ENCODE measurements at regions not wholly inside any gene's neighbourhood (a gene's known extent, or its start where the extent isn't known, plus 50 kb on each side); places are given as distances from the start of the nearest gene placed in this dataset.

DNA sequence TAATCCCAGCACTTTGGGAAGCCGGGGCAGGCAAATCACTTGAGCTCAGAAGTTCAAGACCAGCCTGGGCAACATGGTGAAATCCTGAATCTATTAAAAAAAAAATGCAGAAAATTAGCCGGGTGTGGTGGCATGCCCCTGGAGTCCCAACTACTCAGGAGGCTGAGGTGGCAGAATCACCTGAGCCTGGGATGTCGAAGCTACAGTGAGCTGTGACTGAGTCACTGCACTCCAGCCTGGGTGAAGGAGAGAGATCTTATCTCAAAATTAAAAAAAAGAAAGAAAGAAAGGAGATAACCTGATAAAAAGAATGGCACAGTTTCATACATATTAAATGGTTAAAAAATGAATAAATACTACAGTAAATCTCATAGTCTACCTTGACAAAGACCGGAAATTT lies 123.6 kb upstream of the TNFAIP3 start:
- Histone ChIP-seq H3K27me3 (ENCODE audit: control insufficient read depth, insufficient read depth, low read length) (no peaks in the 10 kb centered on the region), H3K9ac (ENCODE audit: low read depth, low read length) (no peak overlapping the region), H3K4me1 (ENCODE audit: control insufficient read depth, insufficient read depth, low read length) (no peaks in the 10 kb centered on the region), H3K9me3 (ENCODE audit: control insufficient read depth, insufficient read depth, low read length) (no peaks in the 10 kb centered on the region), H3K36me3 (ENCODE audit: control insufficient read depth, insufficient read depth, low read length) (no peaks in the 10 kb centered on the region), H3K4me3 (ENCODE audit: low read depth, low read length) (no peak overlapping the region)

DNA sequence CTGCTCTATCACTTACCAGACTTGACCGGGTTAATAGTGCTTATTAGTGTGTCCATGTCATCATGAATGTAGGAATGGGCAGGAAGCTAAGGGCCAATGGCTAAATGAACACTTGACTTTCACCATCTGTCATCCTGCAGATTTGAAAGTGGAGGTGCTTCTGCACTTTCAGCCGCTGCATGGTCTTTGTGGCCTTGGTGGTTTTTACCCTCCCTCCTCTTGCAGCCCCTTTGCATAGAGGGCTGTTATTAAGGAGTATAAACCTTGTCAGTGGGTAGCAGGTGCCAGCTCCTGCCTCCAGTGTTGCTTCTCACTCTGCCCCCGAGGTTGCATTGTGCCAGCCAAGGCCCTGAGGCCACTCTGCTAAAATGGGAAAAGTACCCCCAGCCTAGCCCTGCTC lies 122.2 kb upstream of the TNFAIP3 start:
- no peak overlapping the region for H3K9ac ChIP-seq (ENCODE audit: low read depth, low read length)
- H3K36me3 ChIP-seq (ENCODE audit: control insufficient read depth, insufficient read depth, low read length): no peaks in the 10 kb centered on the region
- H3K9me3 ChIP-seq (ENCODE audit: control insufficient read depth, insufficient read depth, low read length): no peaks in the 10 kb centered on the region
- no peaks in the 10 kb centered on the region for H3K27me3 ChIP-seq (ENCODE audit: control insufficient read depth, insufficient read depth, low read length)
- H3K4me1 ChIP-seq (ENCODE audit: control insufficient read depth, insufficient read depth, low read length): no peaks in the 10 kb centered on the region
- H3K4me3 ChIP-seq (ENCODE audit: low read depth, low read length): no peak overlapping the region

GRCh38 chr6:137745321-137745720 lies 121.7 kb upstream of the TNFAIP3 start:
- no peaks in the 10 kb centered on the region for H3K4me1 ChIP-seq (ENCODE audit: control insufficient read depth, insufficient read depth, low read length)
- no peaks in the 10 kb centered on the region for H3K27me3 ChIP-seq (ENCODE audit: control insufficient read depth, insufficient read depth, low read length)
- H3K9ac ChIP-seq (ENCODE audit: low read depth, low read length): no peak overlapping the region
- no peak overlapping the region for H3K4me3 ChIP-seq (ENCODE audit: low read depth, low read length)
- no peaks in the 10 kb centered on the region for H3K36me3 ChIP-seq (ENCODE audit: control insufficient read depth, insufficient read depth, low read length)
- no peaks in the 10 kb centered on the region for H3K9me3 ChIP-seq (ENCODE audit: control insufficient read depth, insufficient read depth, low read length)

GRCh38 chr6:137746264-137746663 lies 120.8 kb upstream of the TNFAIP3 start:
- H3K27me3 ChIP-seq (ENCODE audit: control insufficient read depth, insufficient read depth, low read length): no peaks in the 10 kb centered on the region
- no peaks in the 10 kb centered on the region for H3K9me3 ChIP-seq (ENCODE audit: control insufficient read depth, insufficient read depth, low read length)
- no peaks in the 10 kb centered on the region for H3K4me1 ChIP-seq (ENCODE audit: control insufficient read depth, insufficient read depth, low read length)
- no peaks in the 10 kb centered on the region for H3K36me3 ChIP-seq (ENCODE audit: control insufficient read depth, insufficient read depth, low read length)
- no peak overlapping the region for H3K4me3 ChIP-seq (ENCODE audit: low read depth, low read length)
- H3K9ac ChIP-seq (ENCODE audit: low read depth, low read length): no peak overlapping the region

DNA sequence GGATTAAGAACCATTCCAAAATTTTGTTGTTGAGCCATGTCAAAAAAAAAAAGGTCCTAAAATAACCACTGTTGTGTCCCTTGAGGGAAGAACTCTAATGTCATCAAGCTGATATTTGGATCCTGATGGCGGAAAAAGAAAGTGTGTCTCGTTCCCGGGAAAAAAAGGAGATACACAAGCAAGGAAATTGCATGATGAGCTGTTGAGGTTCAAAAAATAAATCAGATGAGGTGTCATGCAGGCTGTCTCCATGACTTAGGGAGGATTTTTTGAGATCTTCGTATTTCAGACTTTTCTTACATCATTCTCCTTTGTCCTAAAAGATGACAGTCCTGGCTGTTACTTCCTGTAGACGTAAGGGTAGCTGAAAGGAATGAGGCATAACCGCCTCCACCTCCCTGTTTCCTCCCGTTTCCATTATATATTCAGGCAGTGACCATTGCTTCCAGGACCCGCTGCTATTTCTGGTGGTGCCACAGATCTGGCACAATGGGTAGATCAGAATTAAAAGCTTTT lies 117.3 kb upstream of the TNFAIP3 start:
- no peaks in the 10 kb centered on the region for H3K4me1 ChIP-seq (ENCODE audit: control insufficient read depth, insufficient read depth, low read length)
- H3K9ac ChIP-seq (ENCODE audit: low read depth, low read length): no peak overlapping the region
- no peak overlapping the region for H3K4me3 ChIP-seq (ENCODE audit: low read depth, low read length)
- no peaks in the 10 kb centered on the region for H3K9me3 ChIP-seq (ENCODE audit: control insufficient read depth, insufficient read depth, low read length)
- H3K36me3 ChIP-seq (ENCODE audit: control insufficient read depth, insufficient read depth, low read length): no peaks in the 10 kb centered on the region
- H3K27me3 ChIP-seq (ENCODE audit: control insufficient read depth, insufficient read depth, low read length): no peaks in the 10 kb centered on the region

DNA sequence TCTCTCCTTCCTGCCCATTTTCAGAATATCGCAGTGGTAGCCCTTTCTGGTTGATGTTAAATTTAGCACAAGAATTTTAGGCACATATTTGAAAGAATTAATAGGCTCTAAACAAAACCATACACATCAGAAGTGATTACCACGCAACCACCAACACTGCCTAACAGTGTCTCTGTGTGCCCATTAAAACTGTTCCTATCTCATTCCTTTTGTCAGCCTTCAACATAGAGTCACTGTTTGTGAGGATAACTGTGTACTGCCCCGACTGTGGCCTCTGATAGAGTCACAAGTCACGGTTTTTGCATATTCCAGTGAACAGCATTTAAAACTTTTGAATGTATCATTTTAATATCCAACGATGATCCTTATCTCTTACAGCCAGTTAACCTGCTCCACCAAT lies 116.8 kb upstream of the TNFAIP3 start:
- H3K9ac ChIP-seq (ENCODE audit: low read depth, low read length): no peak overlapping the region
- no peak overlapping the region for H3K4me3 ChIP-seq (ENCODE audit: low read depth, low read length)
- H3K27me3 ChIP-seq (ENCODE audit: control insufficient read depth, insufficient read depth, low read length): no peaks in the 10 kb centered on the region
- H3K4me1 ChIP-seq (ENCODE audit: control insufficient read depth, insufficient read depth, low read length): no peaks in the 10 kb centered on the region
- no peaks in the 10 kb centered on the region for H3K9me3 ChIP-seq (ENCODE audit: control insufficient read depth, insufficient read depth, low read length)
- no peaks in the 10 kb centered on the region for H3K36me3 ChIP-seq (ENCODE audit: control insufficient read depth, insufficient read depth, low read length)

- Histone ChIP-seq H3K9me3 (ENCODE audit: control insufficient read depth, insufficient read depth, low read length) (no peaks in the 10 kb centered on the region), H3K9ac (ENCODE audit: low read depth, low read length) (no peak overlapping the region), H3K4me1 (ENCODE audit: control insufficient read depth, insufficient read depth, low read length) (no peaks in the 10 kb centered on the region), H3K4me3 (ENCODE audit: low read depth, low read length) (no peak overlapping the region), H3K27me3 (ENCODE audit: control insufficient read depth, insufficient read depth, low read length) (no peaks in the 10 kb centered on the region), H3K36me3 (ENCODE audit: control insufficient read depth, insufficient read depth, low read length) (no peaks in the 10 kb centered on the region)
Observed at GRCh38 chr6:137751768-137752560, 115.1 kb upstream of the TNFAIP3 start.

- Histone ChIP-seq H3K9ac (ENCODE audit: low read depth, low read length) (no peak overlapping the region), H3K27me3 (ENCODE audit: control insufficient read depth, insufficient read depth, low read length) (no peaks in the 10 kb centered on the region), H3K4me1 (ENCODE audit: control insufficient read depth, insufficient read depth, low read length) (no peaks in the 10 kb centered on the region), H3K36me3 (ENCODE audit: control insufficient read depth, insufficient read depth, low read length) (no peaks in the 10 kb centered on the region), H3K4me3 (ENCODE audit: low read depth, low read length) (no peak overlapping the region), H3K9me3 (ENCODE audit: control insufficient read depth, insufficient read depth, low read length) (no peaks in the 10 kb centered on the region)
Observed at GRCh38 chr6:137754366-137754765, 112.7 kb upstream of the TNFAIP3 start.

DNA sequence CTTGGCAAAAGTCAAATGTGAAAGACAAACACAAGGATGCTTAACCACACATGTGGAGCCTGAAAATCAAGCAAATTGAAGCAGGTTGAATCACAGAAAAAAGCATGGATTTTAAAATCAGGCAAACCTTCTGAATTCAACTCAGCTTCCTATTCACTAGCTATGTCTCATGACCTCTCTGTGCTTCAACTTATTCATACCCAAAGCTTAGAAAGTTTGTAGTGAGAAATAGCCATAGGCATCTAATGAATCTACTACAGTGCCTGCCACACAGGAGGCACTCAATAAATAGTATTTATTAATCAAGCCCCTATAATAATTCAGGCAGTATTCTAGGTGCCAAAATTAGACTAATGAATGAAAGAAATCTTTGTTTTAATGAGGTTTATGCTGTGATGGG lies 112.2 kb upstream of the TNFAIP3 start:
- Histone ChIP-seq H3K9me3 (ENCODE audit: control insufficient read depth, insufficient read depth, low read length) (no peaks in the 10 kb centered on the region), H3K27me3 (ENCODE audit: control insufficient read depth, insufficient read depth, low read length) (no peaks in the 10 kb centered on the region), H3K36me3 (ENCODE audit: control insufficient read depth, insufficient read depth, low read length) (no peaks in the 10 kb centered on the region), H3K9ac (ENCODE audit: low read depth, low read length) (no peak overlapping the region), H3K4me1 (ENCODE audit: control insufficient read depth, insufficient read depth, low read length) (no peaks in the 10 kb centered on the region), H3K4me3 (ENCODE audit: low read depth, low read length) (no peak overlapping the region)

GRCh38 chr6:137755284-137755683 lies 111.8 kb upstream of the TNFAIP3 start:
- Histone ChIP-seq H3K4me3 (ENCODE audit: low read depth, low read length) (no peak overlapping the region), H3K36me3 (ENCODE audit: control insufficient read depth, insufficient read depth, low read length) (no peaks in the 10 kb centered on the region), H3K27me3 (ENCODE audit: control insufficient read depth, insufficient read depth, low read length) (no peaks in the 10 kb centered on the region), H3K9ac (ENCODE audit: low read depth, low read length) (no peak overlapping the region), H3K4me1 (ENCODE audit: control insufficient read depth, insufficient read depth, low read length) (no peaks in the 10 kb centered on the region), H3K9me3 (ENCODE audit: control insufficient read depth, insufficient read depth, low read length) (no peaks in the 10 kb centered on the region)

GRCh38 chr6:137756788-137757187 lies 110.3 kb upstream of the TNFAIP3 start:
- Histone ChIP-seq H3K9ac (ENCODE audit: low read depth, low read length) (no peak overlapping the region), H3K27me3 (ENCODE audit: control insufficient read depth, insufficient read depth, low read length) (no peaks in the 10 kb centered on the region), H3K4me1 (ENCODE audit: control insufficient read depth, insufficient read depth, low read length) (no peaks in the 10 kb centered on the region), H3K36me3 (ENCODE audit: control insufficient read depth, insufficient read depth, low read length) (no peaks in the 10 kb centered on the region), H3K4me3 (ENCODE audit: low read depth, low read length) (no peak overlapping the region), H3K9me3 (ENCODE audit: control insufficient read depth, insufficient read depth, low read length) (no peaks in the 10 kb centered on the region)

DNA sequence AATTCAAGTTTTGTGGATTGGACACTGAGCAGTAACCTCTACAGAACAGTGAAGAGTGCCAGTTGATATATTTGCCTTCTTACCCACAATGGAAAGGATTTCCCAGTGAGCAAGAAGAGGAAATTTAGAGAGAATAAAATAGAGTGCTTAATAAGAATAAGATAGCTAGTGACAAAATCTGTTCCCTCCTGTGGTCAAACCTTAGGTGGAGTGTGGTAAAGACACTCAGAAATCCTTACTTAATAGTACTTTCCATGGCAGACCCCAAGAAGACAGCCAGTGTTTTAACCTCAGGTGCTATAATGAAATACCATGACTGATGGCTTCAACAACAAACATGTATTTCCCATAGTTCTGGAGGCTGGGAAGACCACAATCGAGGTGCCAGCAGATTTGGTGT lies 108.4 kb upstream of the TNFAIP3 start:
- Histone ChIP-seq H3K9me3 (ENCODE audit: control insufficient read depth, insufficient read depth, low read length) (no peaks in the 10 kb centered on the region), H3K9ac (ENCODE audit: low read depth, low read length) (no peak overlapping the region), H3K27me3 (ENCODE audit: control insufficient read depth, insufficient read depth, low read length) (no peaks in the 10 kb centered on the region), H3K4me1 (ENCODE audit: control insufficient read depth, insufficient read depth, low read length) (no peaks in the 10 kb centered on the region), H3K36me3 (ENCODE audit: control insufficient read depth, insufficient read depth, low read length) (no peaks in the 10 kb centered on the region), H3K4me3 (ENCODE audit: low read depth, low read length) (no peak overlapping the region)

Measured in iPS-15b (cell line).